Peyer's patch (tissue), 4 donors: ENCODE measurements at regions not wholly inside any gene's neighbourhood (a gene's known extent, or its start where the extent isn't known, plus 50 kb on each side); places are given as distances from the start of the nearest gene placed in this dataset.

Experiments
- POLR2A ChIP-seq, 2 donors: fragments of 450-650 bp; IDR thresholded peaks; one replicate each; pipeline ENCODE4 v1.5.1; 2017; ENCODE audit warnings: antibody characterized with exemption in 2 of 2, mild to moderate bottlenecking in 2 of 2, moderate library complexity in 2 of 2
- TF ChIP-seq, protein P1 (sequence below), 6 experiments: fragments of 450-650 bp in 4 of 6; fragments of 200-600 bp in 2 of 6; sonication (generic) in 1 of 6; IDR thresholded peaks; one replicate each; pipeline ENCODE4 v1.5.1; 2017 to 2019; ENCODE audit warnings: antibody characterized with exemption in 6 of 6, mild to moderate bottlenecking in 3 of 6, moderate library complexity in 1 of 6

DNA sequence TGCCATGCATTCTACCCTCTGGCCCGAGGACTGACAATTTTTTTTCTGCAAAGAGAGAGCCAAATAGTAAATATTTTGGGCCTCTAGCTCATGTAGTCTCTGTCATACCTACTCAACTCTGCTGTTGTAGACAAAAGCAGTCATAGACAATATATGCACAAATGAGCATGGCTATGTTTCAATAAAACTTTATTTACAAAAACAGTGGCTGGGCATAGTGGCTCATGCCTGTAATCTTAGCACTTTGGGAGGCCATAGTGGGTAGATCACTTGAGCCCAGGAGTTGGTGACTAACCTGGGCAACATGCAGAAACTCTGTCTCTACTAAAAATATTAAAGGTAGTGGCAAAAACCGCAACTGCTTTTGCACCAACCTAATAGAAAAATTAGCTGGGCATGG is 153.7 kb upstream of the BTG1 start:
- TF ChIP-seq, protein P1, sequence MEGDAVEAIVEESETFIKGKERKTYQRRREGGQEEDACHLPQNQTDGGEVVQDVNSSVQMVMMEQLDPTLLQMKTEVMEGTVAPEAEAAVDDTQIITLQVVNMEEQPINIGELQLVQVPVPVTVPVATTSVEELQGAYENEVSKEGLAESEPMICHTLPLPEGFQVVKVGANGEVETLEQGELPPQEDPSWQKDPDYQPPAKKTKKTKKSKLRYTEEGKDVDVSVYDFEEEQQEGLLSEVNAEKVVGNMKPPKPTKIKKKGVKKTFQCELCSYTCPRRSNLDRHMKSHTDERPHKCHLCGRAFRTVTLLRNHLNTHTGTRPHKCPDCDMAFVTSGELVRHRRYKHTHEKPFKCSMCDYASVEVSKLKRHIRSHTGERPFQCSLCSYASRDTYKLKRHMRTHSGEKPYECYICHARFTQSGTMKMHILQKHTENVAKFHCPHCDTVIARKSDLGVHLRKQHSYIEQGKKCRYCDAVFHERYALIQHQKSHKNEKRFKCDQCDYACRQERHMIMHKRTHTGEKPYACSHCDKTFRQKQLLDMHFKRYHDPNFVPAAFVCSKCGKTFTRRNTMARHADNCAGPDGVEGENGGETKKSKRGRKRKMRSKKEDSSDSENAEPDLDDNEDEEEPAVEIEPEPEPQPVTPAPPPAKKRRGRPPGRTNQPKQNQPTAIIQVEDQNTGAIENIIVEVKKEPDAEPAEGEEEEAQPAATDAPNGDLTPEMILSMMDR (IDR thresholded peaks at IDR 0.05) = no peak
- TF ChIP-seq POLR2A (IDR thresholded peaks at IDR 0.05) = no peak
